GOT3 (cell line): ENCODE measurements at regions not wholly inside any gene's neighbourhood (a gene's known extent, or its start where the extent isn't known, plus 50 kb on each side); places are given as distances from the start of the nearest gene placed in this dataset.

Source experiments
- DNase-seq: peaks from one replicate; lab custom pipeline; 2025; ENCODE audit warnings: mixed read lengths; lab: John Stamatoyannopoulos, UW

- DNase-seq = no peak
Observed at GRCh38 chr2:23238011-23238657, 146.8 kb upstream of the KLHL29 start.

- no peak for DNase-seq
Observed at GRCh38 chr2:23239374-23239773, 145.6 kb upstream of the KLHL29 start.

- DNase-seq = no peak
Observed at GRCh38 chr2:23241121-23241520, 143.9 kb upstream of the KLHL29 start.

GRCh38 chr2:23241611-23242245, 143.3 kb upstream of the KLHL29 start:
- DNase-seq = no peak

- no peak for DNase-seq
Observed at GRCh38 chr2:23243073-23243659, 141.8 kb upstream of the KLHL29 start.

GRCh38 chr2:23244617-23245016, 140.4 kb upstream of the KLHL29 start:
- no peak for DNase-seq

GRCh38 chr2:23246992-23247683, 137.8 kb upstream of the KLHL29 start:
- no peak for DNase-seq

GRCh38 chr2:23248667-23249066, 136.3 kb upstream of the KLHL29 start:
- DNase-seq = no peak

- DNase-seq = peak; percentile 9
Observed at GRCh38 chr2:23249348-23249747, 135.6 kb upstream of the KLHL29 start.

- no peak for DNase-seq
Observed at GRCh38 chr2:23250371-23250770, 134.6 kb upstream of the KLHL29 start.

- DNase-seq = no peak
Observed at GRCh38 chr2:23256643-23257042, 128.3 kb upstream of the KLHL29 start.

- DNase-seq = no peak
Observed at GRCh38 chr2:23260621-23261020, 124.4 kb upstream of the KLHL29 start.

GRCh38 chr2:23268467-23269263, 116.3 kb upstream of the KLHL29 start:
- DNase-seq = no peak

- DNase-seq = no peak
Observed at GRCh38 chr2:23269747-23270146, 115.2 kb upstream of the KLHL29 start.

- DNase-seq = no peak
Observed at GRCh38 chr2:23270810-23271209, 114.2 kb upstream of the KLHL29 start.

- no peak for DNase-seq
Observed at GRCh38 chr2:23271230-23271629, 113.7 kb upstream of the KLHL29 start.

GRCh38 chr2:23273786-23274185, 111.2 kb upstream of the KLHL29 start:
- DNase-seq = no peak

GRCh38 chr2:23280401-23280800, 104.6 kb upstream of the KLHL29 start:
- no peak for DNase-seq

GRCh38 chr2:23283653-23284052, 101.3 kb upstream of the KLHL29 start:
- no peak for DNase-seq

GRCh38 chr2:23285091-23285800, 99.7 kb upstream of the KLHL29 start:
- no peak for DNase-seq

- DNase-seq = no peak
Observed at GRCh38 chr2:23286031-23286757, 98.8 kb upstream of the KLHL29 start.
